ENCODE measurements at regions not wholly inside any gene's neighbourhood (a gene's known extent, or its start where the extent isn't known, plus 50 kb on each side); places are given as distances from the start of the nearest gene placed in this dataset.

- DNase-seq: no peak
- ATAC-seq (ENCODE audit: low read depth): no peak
- WGBS (ENCODE audit: insufficient coverage): no CpG with 5 or more reads among the region's 1 CpG
- no peaks in the 10 kb centered on the region for H3K4me1 Mint-ChIP-seq
- H3K27ac Mint-ChIP-seq: no peak overlapping the region
- H3K9me3 ChIP-seq (ENCODE audit: control extremely low read depth in 1 of 3, control insufficient read depth in 2 of 3, insufficient read depth in 1 of 3, low read length in 2 of 3): peaks cover 0 to 3% (median 0%) of the 10 kb centered on the region in 3 donors
- H3K27me3 ChIP-seq (replicated peaks in 1 of 4; ENCODE audit: control extremely low read depth in 1 of 4, control insufficient read depth in 3 of 4, insufficient read depth in 4 of 4, low read length in 3 of 4): no peaks in the 10 kb centered on the region
- no peaks in the 10 kb centered on the region for H4K20me1 ChIP-seq (ENCODE audit: control insufficient read depth, insufficient read depth, low read length, poor library complexity, severe bottlenecking)
- CTCF ChIA-PET: no interaction called here
- H3K4me2 ChIP-seq (replicated peaks; ENCODE audit: low read depth, low read length, poor library complexity, severe bottlenecking): no peak overlapping the region
- no peak for TF ChIP-seq CTCF (IDR thresholded peaks at IDR 0.05)
- TF ChIP-seq EZH2 (IDR thresholded peaks at IDR 0.05; ENCODE audit: borderline replicate concordance, insufficient read depth, low read depth, low read length, poor library complexity, severe bottlenecking): no peak
- no peaks in the 10 kb centered on the region for H3K79me2 ChIP-seq (ENCODE audit: control insufficient read depth, insufficient read depth, low read length)
- H3K9me3 Mint-ChIP-seq (ENCODE audit: insufficient read depth): peaks cover 3% of the 10 kb centered on the region
- H3K27ac ChIP-seq (ENCODE audit: low read length in 2 of 2): no peak overlapping the region
- no peaks in the 10 kb centered on the region for H3K27me3 Mint-ChIP-seq
- no peaks in the 10 kb centered on the region for H3K4me1 ChIP-seq (ENCODE audit: control insufficient read depth in 2 of 2, insufficient read depth in 2 of 2, low read length in 2 of 2)
- intact Hi-C loops (cut with micrococcal nuclease): no loop called here
- no peak overlapping the region for H2AFZ ChIP-seq (ENCODE audit: insufficient read depth, low read depth, low read length, poor library complexity, severe bottlenecking)
- no peak overlapping the region for H3K9ac ChIP-seq (ENCODE audit: low read length)
- H3K4me3 Mint-ChIP-seq: no peak overlapping the region
- H3K4me3 ChIP-seq (ENCODE audit: control extremely low read depth in 1 of 5, extremely low read depth in 1 of 5, insufficient read depth in 1 of 5, low read depth in 2 of 5, low read length in 4 of 5): no peak overlapping the region
- POLR2A ChIA-PET: no interaction called here
- H3K36me3 ChIP-seq (replicated peaks in 1 of 2; ENCODE audit: control extremely low read depth in 1 of 2, control insufficient read depth in 1 of 2, extremely low read depth in 1 of 2, insufficient read depth in 2 of 2, low read length in 1 of 2): no peaks in the 10 kb centered on the region
Observed at GRCh38 chr4:96637971-96638412, 798.1 kb downstream of the PDHA2 start.

- no peak overlapping the region for H3K27ac ChIP-seq (ENCODE audit: low read length in 2 of 2)
- ChIA-PET POLR2A (no interaction called here), CTCF (no interaction called here)
- H3K27me3 ChIP-seq (replicated peaks in 1 of 4; ENCODE audit: control extremely low read depth in 1 of 4, control insufficient read depth in 3 of 4, insufficient read depth in 4 of 4, low read length in 3 of 4): no peaks in the 10 kb centered on the region
- H3K4me1 ChIP-seq (ENCODE audit: control insufficient read depth in 2 of 2, insufficient read depth in 2 of 2, low read length in 2 of 2): no peaks in the 10 kb centered on the region
- H3K4me3 Mint-ChIP-seq: no peak overlapping the region
- no peaks in the 10 kb centered on the region for H3K27me3 Mint-ChIP-seq
- DNase-seq (no peak), ATAC-seq (ENCODE audit: low read depth) (no peak)
- H3K79me2 ChIP-seq (ENCODE audit: control insufficient read depth, insufficient read depth, low read length): no peaks in the 10 kb centered on the region
- H3K9ac ChIP-seq (ENCODE audit: low read length): no peak overlapping the region
- peaks cover 3% of the 10 kb centered on the region for H3K9me3 Mint-ChIP-seq (ENCODE audit: insufficient read depth)
- H4K20me1 ChIP-seq (ENCODE audit: control insufficient read depth, insufficient read depth, low read length, poor library complexity, severe bottlenecking): no peaks in the 10 kb centered on the region
- no peaks in the 10 kb centered on the region for H3K4me1 Mint-ChIP-seq
- intact Hi-C loops (cut with micrococcal nuclease): no loop called here
- TF ChIP-seq CTCF (IDR thresholded peaks at IDR 0.05): no peak
- TF ChIP-seq EZH2 (IDR thresholded peaks at IDR 0.05; ENCODE audit: borderline replicate concordance, insufficient read depth, low read depth, low read length, poor library complexity, severe bottlenecking): no peak
- H3K27ac Mint-ChIP-seq: no peak overlapping the region
- H3K4me2 ChIP-seq (replicated peaks; ENCODE audit: low read depth, low read length, poor library complexity, severe bottlenecking): no peak overlapping the region
- peaks cover 0 to 3% (median 0%) of the 10 kb centered on the region in 3 donors for H3K9me3 ChIP-seq (ENCODE audit: control extremely low read depth in 1 of 3, control insufficient read depth in 2 of 3, insufficient read depth in 1 of 3, low read length in 2 of 3)
- no peaks in the 10 kb centered on the region for H3K36me3 ChIP-seq (replicated peaks in 1 of 2; ENCODE audit: control extremely low read depth in 1 of 2, control insufficient read depth in 1 of 2, extremely low read depth in 1 of 2, insufficient read depth in 2 of 2, low read length in 1 of 2)
- no peak overlapping the region for H3K4me3 ChIP-seq (ENCODE audit: control extremely low read depth in 1 of 5, extremely low read depth in 1 of 5, insufficient read depth in 1 of 5, low read depth in 2 of 5, low read length in 4 of 5)
- no peak overlapping the region for H2AFZ ChIP-seq (ENCODE audit: insufficient read depth, low read depth, low read length, poor library complexity, severe bottlenecking)
Observed at GRCh38 chr4:96639932-96640331, 800.0 kb downstream of the PDHA2 start.
